GM12878 (cell line): ENCODE measurements at regions not wholly inside any gene's neighbourhood (a gene's known extent, or its start where the extent isn't known, plus 50 kb on each side); places are given as distances from the start of the nearest gene placed in this dataset.

Experiments
- ATAC-seq: fragments of 200-7000 bp; cut with Tn5 transposase; 3 replicates; pipeline ENCODE4 v1.9.1; 2020; ENCODE audit warnings: mild to moderate bottlenecking, moderate library complexity
- BruUV-seq: library from RNA; stranded (reverse); fragments of 400-500 nt; replicated peaks from 2 replicates; lab custom pipeline; 2021; lab: Mats Ljungman, UMichigan
- CTCF ChIA-PET: fragments of 300-600 bp; sonication (Branson Sonifier 250); formaldehyde crosslinking; extraction: SDS; loops from one replicate; lab custom pipeline; 2021; ENCODE audit warnings: inconsistent platforms; lab: Yijun Ruan, JAX
- POLR2A ChIA-PET: fragments of 350-600 bp; formaldehyde crosslinking; extraction: SDS; loops from one replicate; lab custom pipeline; 2021; ENCODE audit warnings: inconsistent platforms; lab: Charles Lee
- RAD21 ChIA-PET: fragments of 300-600 bp; sonication (Branson Sonifier 250); formaldehyde crosslinking; loops from one replicate; lab custom pipeline; 2023; ENCODE audit warnings: antibody characterized with exemption; ENCODE audit not compliant: unreplicated experiment; lab: Charles Lee
- SMC1A ChIA-PET: fragments of 300-600 bp; sonication (Branson Sonifier 250); formaldehyde crosslinking; loops from one replicate; lab custom pipeline; 2023; ENCODE audit not compliant: unreplicated experiment, uncharacterized antibody; lab: Charles Lee
- DNase-seq: peaks from one replicate; pipeline ENCODE4 v3.0.0-alpha.2; 2011; ENCODE audit warnings: low read depth, low spot score
- FAIRE-seq: peaks from 3 replicates; lab custom pipeline; 2011; peaks lifted over from hg19 to GRCh38; lab: Jason Lieb, UNC
- H2AFZ ChIP-seq: 2 replicates; pipeline ENCODE4 v1.6.0; 2011; ENCODE audit warnings: low read depth, low read length, control low read depth; ENCODE audit not compliant: control insufficient read depth
- H3K27ac ChIP-seq: 2 replicates; pipeline ENCODE4 v1.5.1; 2011; ENCODE audit warnings: control low read depth; ENCODE audit not compliant: control insufficient read depth, insufficient read depth
- H3K27me3 ChIP-seq, 2 experiments: replicated peaks in 1 of 2; 2 replicates each; pipeline versions ENCODE4 v1.6.0 to v1.6.1; 2011; ENCODE audit warnings: low read length in 1 of 2; ENCODE audit not compliant: control insufficient read depth in 2 of 2, insufficient read depth in 2 of 2
- H3K36me3 ChIP-seq, 2 experiments: 2 replicates each; pipeline ENCODE4 v1.5.1; 2011; ENCODE audit warnings: low read length in 1 of 2; ENCODE audit not compliant: control insufficient read depth in 2 of 2, insufficient read depth in 2 of 2
- H3K4me1 ChIP-seq: 2 replicates; pipeline ENCODE4 v1.6.1; 2011; ENCODE audit warnings: mild to moderate bottlenecking, low read length, moderate library complexity, mixed read lengths; ENCODE audit not compliant: control insufficient read depth, insufficient read depth
- H3K4me2 ChIP-seq: 2 replicates; pipeline ENCODE4 v1.6.0; 2011; ENCODE audit warnings: control low read depth; ENCODE audit not compliant: control insufficient read depth, insufficient read depth
- H3K4me3 ChIP-seq: fragments of 200-600 bp; sonication (generic); 2 replicates; pipeline ENCODE4 v1.5.1; 2016
- H3K79me2 ChIP-seq: 2 replicates; pipeline ENCODE4 v1.6.0; 2011; ENCODE audit warnings: low read length; ENCODE audit not compliant: control insufficient read depth, insufficient read depth
- H3K9ac ChIP-seq: 2 replicates; pipeline ENCODE4 v1.8.0; 2011; ENCODE audit warnings: low read length, control low read depth, mixed read lengths; ENCODE audit not compliant: control insufficient read depth, insufficient read depth
- H3K9me3 ChIP-seq: replicated peaks from 3 replicates; pipeline ENCODE4 v1.5.1; 2011; ENCODE audit warnings: mild to moderate bottlenecking, low read length; ENCODE audit not compliant: control insufficient read depth, insufficient read depth
- H4K20me1 ChIP-seq: 2 replicates; pipeline ENCODE4 v1.6.0; 2011; ENCODE audit not compliant: control insufficient read depth, insufficient read depth
- ATF7 ChIP-seq: fragments of 450-650 bp; IDR thresholded peaks from 2 replicates; pipeline ENCODE4 v1.6.1; 2016; ENCODE audit warnings: low read depth, mild to moderate bottlenecking
- E2F8 ChIP-seq: fragments of 450-650 bp; IDR thresholded peaks from 2 replicates; pipeline ENCODE4 v1.6.1; 2018; ENCODE audit warnings: mild to moderate bottlenecking, low read depth, moderate library complexity; ENCODE audit not compliant: partially characterized antibody
- JUNB ChIP-seq: IDR thresholded peaks from 2 replicates; pipeline ENCODE4 v1.6.1; 2016; ENCODE audit warnings: antibody characterized with exemption, mild to moderate bottlenecking
- NFYB ChIP-seq: IDR thresholded peaks from 2 replicates; pipeline ENCODE4 v1.6.1; 2011; ENCODE audit warnings: low read depth, mild to moderate bottlenecking, low read length, improper control_type of control experiment, moderate library complexity; ENCODE audit not compliant: insufficient read depth
- NR2C1 ChIP-seq: fragments of 450-650 bp; IDR thresholded peaks from 2 replicates; pipeline ENCODE4 v1.6.1; 2017; ENCODE audit warnings: antibody characterized with exemption, mild to moderate bottlenecking, moderate library complexity
- PAX8 ChIP-seq: fragments of 450-650 bp; IDR thresholded peaks from 2 replicates; pipeline ENCODE4 v1.6.1; 2017; ENCODE audit warnings: mild to moderate bottlenecking, moderate library complexity
- STAT1 ChIP-seq: fragments of 450-650 bp; conservative IDR thresholded peaks from 2 replicates; pipeline ENCODE4 v1.6.1; 2014; ENCODE audit warnings: antibody characterized with exemption, mild to moderate bottlenecking
- SUZ12 ChIP-seq: fragments of 200-600 bp; sonication (generic); IDR thresholded peaks from one replicate; pipeline ENCODE4 v1.6.1; 2018; ENCODE audit warnings: antibody characterized with exemption, mild to moderate bottlenecking; ENCODE audit not compliant: unreplicated experiment
- ZNF592 ChIP-seq: fragments of 450-650 bp; IDR thresholded peaks from 2 replicates; pipeline ENCODE4 v1.6.1; 2017; ENCODE audit warnings: mild to moderate bottlenecking, moderate library complexity
- WGBS: methylation state at CpG from one replicate; pipeline ENCODE4 v1.1.6; 2016; ENCODE audit warnings: low lambda C conversion rate; ENCODE audit not compliant: insufficient replicate concordance, insufficient coverage; ENCODE audit errors: missing lambda C conversion rate; 5-methylcytosine and 5-hydroxymethylcytosine counted together
- in situ Hi-C: fragments of 300-500 bp; cut with MboI; formaldehyde crosslinking; loops from 9 replicates; pipeline ENCODE4 v1.14.3; 2018; ENCODE audit warnings: mixed read lengths
- intact Hi-C: fragments of 100-400 bp; cut with micrococcal nuclease; formaldehyde crosslinking; loops from one replicate; pipeline ENCODE4 v1.14.2; 2022; ENCODE audit not compliant: unreplicated experiment

GRCh38 chr1:37124501-37124900 is 90.2 kb upstream of the GRIK3 start (continued):
- TF ChIP-seq NFYB (no peak), SUZ12 (no peak), NR2C1 (no peak)

DNA sequence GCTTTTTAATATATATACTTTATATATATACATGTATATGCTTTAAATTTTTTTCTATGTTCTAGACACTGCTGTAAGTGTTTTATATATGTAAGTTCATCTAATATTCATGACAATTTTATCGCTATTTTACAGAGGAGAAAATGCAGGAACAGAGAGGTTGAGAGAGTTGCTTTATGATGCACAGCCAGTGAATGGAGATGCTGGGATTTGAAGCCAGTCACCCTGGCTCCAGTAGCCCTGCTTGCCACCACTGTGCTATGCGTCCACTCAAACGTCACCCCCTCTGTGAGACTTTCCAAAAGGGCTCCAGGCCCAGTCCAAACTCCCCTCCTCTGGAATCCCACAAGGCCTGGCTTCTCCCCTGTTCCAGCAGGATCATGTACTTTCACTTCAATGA is 91.0 kb upstream of the GRIK3 start:
- ChIA-PET RAD21 (no interaction called here), SMC1A (no interaction called here), POLR2A (no interaction called here), CTCF (no interaction called here)
- WGBS, result 0% methylated on average over 3 of the region's 3 CpGs
- FAIRE-seq (no peak), ATAC-seq (no peak), DNase-seq (no peak)
- Histone ChIP-seq H3K27me3 (peaks cover 0 to 1% of the 10 kb centered on the region in 2 experiments; a peak in 1 of 4 replicates), H3K9ac (no peak overlapping the region), H3K27ac (no peak overlapping the region), H3K4me1 (no peaks in the 10 kb centered on the region), H3K79me2 (no peaks in the 10 kb centered on the region), H3K36me3 (no peaks in the 10 kb centered on the region), H4K20me1 (no peaks in the 10 kb centered on the region), H3K9me3 (no peaks in the 10 kb centered on the region), H2AFZ (no peak overlapping the region), H3K4me3 (no peak overlapping the region), H3K4me2 (no peak overlapping the region)
- intact Hi-C loops, result no loop called here
- in situ Hi-C loops, result no loop called here
- no TSS peak for BruUV-seq
- TF ChIP-seq JUNB (no peak), PAX8 (no peak), E2F8 (no peak), ATF7 (no peak), STAT1 (no peak), ZNF592 (no peak)
